ENCODE measurements at regions not wholly inside any gene's neighbourhood (a gene's known extent, or its start where the extent isn't known, plus 50 kb on each side); places are given as distances from the start of the nearest gene placed in this dataset.
"Not testable (repeated sequence)": the region's sequence is repeated elsewhere in the genome, so short reads cannot be mapped to it uniquely, and the experiment has no call there.

DNA sequence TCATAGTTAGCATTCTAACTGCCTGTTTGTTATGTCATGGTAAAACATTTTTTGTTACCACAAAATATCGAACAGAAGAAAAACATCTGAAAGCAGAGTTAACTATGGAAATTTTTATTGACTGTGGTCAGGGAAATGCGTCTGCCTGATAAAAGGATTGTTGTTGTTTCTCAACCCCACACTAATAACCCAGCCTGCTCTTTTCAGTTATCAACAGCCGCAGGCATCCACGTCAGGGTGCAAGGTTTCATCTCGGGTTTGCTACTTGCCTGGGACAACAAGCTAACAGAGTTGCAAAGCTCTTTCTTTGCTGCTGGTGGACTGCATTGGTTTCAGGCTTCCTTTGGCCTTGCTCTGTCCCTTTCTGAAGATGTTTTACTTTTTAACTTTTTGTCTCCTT is 969.2 kb downstream of the CDH18 start:
- no peak for DNase-seq (ENCODE audit: low read depth)

GRCh38 chr5:19031491-19031890 is 956.5 kb downstream of the CDH18 start:
- no peak for DNase-seq (ENCODE audit: low read depth)

- DNase-seq (ENCODE audit: low read depth): no peak
These were observed 952.2 kb downstream of the CDH18 start for GRCh38 chr5:19035816-19036215.

GRCh38 chr5:19042106-19042505 is 945.9 kb downstream of the CDH18 start:
- no peak for DNase-seq (ENCODE audit: low read depth)

GRCh38 chr5:19044311-19044710 is 943.7 kb downstream of the CDH18 start:
- DNase-seq (ENCODE audit: low read depth): no peak

DNA sequence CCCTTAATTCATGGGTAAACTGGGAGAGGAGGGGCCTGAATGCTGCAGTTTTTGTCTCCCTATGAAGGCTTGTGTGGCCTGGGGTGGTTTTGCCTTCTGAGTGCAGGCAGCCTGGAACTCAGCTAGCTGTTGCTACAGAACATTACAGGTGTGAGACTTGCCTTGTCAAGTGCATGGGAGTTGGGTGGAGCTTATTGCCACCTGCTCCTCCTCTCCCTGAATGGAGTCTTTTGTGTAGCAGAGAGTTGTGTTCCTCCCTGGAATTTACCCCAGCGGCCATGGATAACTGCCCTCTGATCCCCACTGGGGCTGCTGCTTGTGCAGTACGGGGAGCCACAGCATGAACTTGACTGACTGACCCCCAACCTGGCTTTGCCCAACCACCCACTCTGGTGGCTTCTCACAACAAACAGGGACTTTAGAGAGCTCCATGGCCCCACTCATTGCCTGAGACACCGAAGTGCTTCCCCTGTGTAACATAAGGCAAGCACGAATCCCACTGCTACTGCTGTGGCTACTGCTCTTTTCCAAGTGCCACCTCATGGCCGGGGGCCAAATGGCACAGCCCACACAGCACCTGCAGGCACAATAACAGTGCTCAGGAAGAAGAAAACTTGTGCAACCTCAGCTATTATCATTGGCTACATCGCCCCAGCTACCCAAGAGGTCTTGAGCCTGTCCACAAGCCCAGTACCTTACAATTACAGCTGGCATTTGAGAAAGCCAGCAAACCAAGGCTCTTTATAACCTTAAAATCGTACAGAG is 942.9 kb downstream of the CDH18 start:
- DNase-seq (ENCODE audit: low read depth): no peak

DNA sequence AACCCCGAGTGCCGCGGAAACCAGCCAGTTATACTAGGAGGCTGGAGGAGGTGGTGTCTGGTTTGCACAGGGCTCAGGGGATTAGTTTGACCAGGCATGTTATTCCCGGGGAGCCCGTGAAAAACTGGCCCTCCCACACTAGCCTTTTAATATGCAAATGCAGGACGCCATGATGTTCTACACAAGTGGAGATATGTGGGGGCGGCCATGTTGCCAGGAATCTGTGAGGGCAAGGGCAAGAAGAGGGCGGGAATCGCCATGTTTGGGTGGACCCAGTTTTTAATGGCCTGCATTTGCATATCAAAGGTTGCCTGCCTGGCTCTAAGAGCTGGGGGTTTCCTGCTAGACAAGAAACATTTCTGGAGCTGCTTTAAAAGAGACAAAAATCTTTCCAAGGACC is 940.7 kb downstream of the CDH18 start:
- DNase-seq (ENCODE audit: low read depth): no peak

DNA sequence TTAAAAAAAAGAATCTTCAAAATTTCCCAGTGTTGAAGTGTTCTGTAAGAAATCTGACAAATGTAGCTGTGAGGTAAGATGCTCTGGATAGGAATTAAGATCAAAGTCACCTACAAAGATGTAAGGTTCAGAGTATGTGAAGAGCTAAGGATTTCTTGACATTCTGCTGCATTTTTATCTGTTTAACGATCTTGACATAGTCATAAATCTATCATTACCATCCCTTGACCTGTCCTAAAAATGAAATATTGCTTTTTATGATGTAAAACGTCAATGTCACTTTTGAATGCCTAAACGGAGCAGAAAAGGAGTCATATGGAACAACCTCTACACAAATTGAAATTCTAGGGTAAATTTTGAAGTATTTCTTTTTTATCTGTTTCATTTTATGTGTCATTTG is 939.3 kb downstream of the CDH18 start:
- no peak for DNase-seq (ENCODE audit: low read depth)

- no peak for DNase-seq (ENCODE audit: low read depth)
These were observed 929.8 kb downstream of the CDH18 start for GRCh38 chr5:19058216-19058615.

GRCh38 chr5:19064094-19064493 is 923.9 kb downstream of the CDH18 start:
- no peak for DNase-seq (ENCODE audit: low read depth)

DNA sequence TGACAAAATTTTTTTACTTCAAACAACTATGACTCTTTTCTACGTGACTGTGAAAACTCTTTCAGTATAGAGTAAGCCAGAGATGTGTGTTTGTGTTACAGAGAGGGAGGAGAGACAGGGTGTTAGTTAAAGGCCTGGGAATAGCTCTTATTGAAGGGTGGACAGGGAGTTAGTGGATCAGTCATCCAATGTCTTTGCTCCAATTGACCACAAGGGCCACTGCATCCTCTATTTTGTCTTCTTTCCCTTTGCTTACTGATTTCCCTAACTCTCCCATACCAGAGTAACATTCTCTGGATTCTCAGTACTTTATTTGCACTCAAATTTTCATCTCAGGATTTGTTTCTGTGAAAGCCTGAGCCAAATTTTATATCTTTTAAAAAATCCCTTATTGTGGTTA is 920.3 kb downstream of the CDH18 start:
- DNase-seq (ENCODE audit: low read depth): no peak

GRCh38 chr5:19098434-19098833 is 889.6 kb downstream of the CDH18 start:
- DNase-seq (ENCODE audit: low read depth): no peak

- no peak for DNase-seq (ENCODE audit: low read depth)
These were observed 888.8 kb downstream of the CDH18 start for GRCh38 chr5:19099195-19099594.

- DNase-seq (ENCODE audit: low read depth): no peak
These were observed 883.1 kb downstream of the CDH18 start for GRCh38 chr5:19104948-19105347.

GRCh38 chr5:19122923-19123322 is 865.1 kb downstream of the CDH18 start:
- no peak for DNase-seq (ENCODE audit: low read depth)

GRCh38 chr5:19125956-19126713 is 861.9 kb downstream of the CDH18 start:
- DNase-seq (ENCODE audit: low read depth): peak; percentile 69

- peak; percentile 10 for DNase-seq (ENCODE audit: low read depth)
These were observed 847.7 kb downstream of the CDH18 start for GRCh38 chr5:19140276-19140675.

DNA sequence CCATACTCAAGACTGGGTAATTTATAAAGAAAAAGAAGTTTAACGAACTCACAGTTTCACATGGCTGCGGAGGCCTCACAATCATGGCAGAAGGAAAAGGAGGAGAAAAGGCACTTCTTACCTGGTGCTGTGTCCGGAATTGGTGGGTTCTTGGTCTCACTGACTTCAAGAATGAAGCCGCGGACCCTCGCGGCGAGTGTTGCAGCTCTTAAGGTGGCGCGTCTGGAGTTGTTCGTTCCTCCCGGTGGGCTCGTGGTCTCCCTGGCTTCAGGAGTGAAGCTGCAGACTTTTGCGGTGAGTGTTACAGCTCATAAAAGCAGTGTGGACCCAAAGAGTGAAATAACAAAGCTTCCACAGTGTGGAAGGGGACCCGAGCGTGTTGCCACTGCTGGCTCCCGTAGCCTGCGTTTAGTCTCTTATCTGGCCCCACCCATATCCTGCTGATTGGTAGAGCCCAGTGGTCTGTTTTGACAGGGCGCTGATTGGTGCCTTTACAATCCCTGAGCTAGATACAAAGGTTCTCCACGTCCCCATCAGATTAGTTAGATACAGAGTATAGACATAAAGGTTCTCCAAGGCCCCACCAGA is 846.0 kb downstream of the CDH18 start:
- DNase-seq (ENCODE audit: low read depth): not testable (repeated sequence)

DNA sequence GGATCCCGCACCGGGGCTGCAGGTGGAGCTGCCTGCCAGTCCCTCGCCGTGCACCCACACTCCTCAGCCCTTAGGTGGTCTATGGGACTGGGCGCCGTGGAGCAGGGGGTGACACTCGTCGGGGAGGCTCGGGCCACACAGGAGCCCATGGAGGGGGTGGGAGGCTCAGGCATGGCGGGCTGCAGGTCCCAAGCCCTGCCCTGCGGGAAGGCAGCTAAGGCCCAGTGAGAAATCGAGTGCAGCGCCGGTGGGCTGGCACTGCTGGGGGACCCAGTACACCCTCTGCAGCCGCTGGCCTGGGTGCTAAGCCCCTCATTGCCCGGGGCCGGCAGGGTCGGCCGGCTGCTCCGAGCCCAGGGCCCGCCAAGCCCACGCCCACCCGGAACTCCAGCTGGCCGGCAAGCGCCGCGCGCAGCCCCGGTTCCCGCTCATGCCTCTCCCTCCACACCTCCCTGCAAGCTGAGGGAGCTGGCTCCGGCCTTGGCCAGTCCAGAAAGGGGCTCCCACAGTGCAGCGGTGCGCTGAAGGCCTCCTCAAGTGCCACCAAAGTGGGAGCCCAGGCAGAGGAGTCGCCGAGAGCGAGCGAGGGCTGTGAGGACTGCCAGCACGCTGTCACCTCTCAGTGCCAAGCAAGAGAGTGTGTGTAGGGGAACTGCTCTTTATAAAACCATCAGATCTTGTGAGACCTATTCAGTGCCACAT is 845.1 kb downstream of the CDH18 start:
- not testable (repeated sequence) for DNase-seq (ENCODE audit: low read depth)

DNA sequence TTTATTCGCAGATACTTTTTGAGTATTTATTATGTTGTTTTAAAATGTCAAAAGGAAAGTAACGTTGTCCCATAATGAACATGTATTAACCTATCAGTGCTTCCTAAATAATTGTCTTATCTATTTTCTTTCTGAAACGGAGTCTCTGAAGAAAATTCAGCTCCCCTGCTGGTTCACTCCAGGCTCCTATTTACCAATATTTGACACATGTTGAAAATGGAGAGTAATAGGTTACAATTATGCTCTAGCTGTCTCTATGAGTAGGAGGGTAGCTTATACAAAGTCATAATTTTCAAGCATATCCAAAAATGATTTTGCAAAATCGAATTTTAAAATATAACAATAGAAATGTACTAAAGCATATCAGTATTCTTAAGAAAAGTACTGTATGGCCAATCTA is 844.1 kb downstream of the CDH18 start:
- DNase-seq (ENCODE audit: low read depth): no peak

- no peak for DNase-seq (ENCODE audit: low read depth)
These were observed 818.6 kb downstream of the CDH18 start for GRCh38 chr5:19169426-19169825.

DNA sequence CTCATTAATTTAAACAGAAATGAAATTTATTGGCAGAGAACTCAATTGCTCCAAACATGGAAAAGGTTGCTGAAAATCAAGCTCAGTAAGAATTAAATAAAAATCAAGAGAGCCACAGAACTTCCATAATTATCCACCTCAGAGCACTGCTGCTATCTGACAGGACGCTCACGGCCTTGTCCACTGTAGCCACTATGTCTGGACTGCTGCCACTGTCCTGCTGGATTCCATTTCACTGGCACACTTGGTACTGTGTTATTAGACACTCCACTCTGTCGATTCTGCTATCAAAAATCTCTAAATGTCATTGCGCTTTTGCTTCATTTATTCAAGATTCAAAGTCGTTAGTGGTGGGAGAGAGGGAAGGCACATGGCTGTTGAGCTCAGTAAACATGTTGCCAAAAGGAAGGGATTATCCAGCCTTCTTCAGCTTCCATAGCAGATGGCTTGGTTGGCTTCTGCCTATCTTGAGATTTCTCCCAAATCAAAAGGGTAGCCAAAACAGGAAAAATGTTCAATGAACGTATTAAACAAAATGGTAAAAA is 815.0 kb downstream of the CDH18 start:
- no peak for DNase-seq (ENCODE audit: low read depth)
